ENCODE measurements at regions not wholly inside any gene's neighbourhood (a gene's known extent, or its start where the extent isn't known, plus 50 kb on each side); places are given as distances from the start of the nearest gene placed in this dataset.

GRCh38 chr12:103100257-103100831, 142.9 kb downstream of the ASCL1 start:
- Histone ChIP-seq H3K9me3 (ENCODE audit: insufficient read depth, low read depth, low read length) (no peaks in the 10 kb centered on the region), H3K27me3 (ENCODE audit: insufficient read depth, low read length) (no peaks in the 10 kb centered on the region), H3K36me3 (ENCODE audit: insufficient read depth, low read depth, low read length) (no peaks in the 10 kb centered on the region), H3K4me1 (ENCODE audit: insufficient read depth, low read length) (no peaks in the 10 kb centered on the region), H3K9ac (ENCODE audit: low read depth, low read length) (no peak overlapping the region), H3K27ac (ENCODE audit: low read length) (no peak overlapping the region), H3K4me3 (ENCODE audit: low read length) (no peak overlapping the region)

- Histone ChIP-seq H3K27ac (ENCODE audit: low read length) (no peak overlapping the region), H3K9me3 (ENCODE audit: insufficient read depth, low read depth, low read length) (no peaks in the 10 kb centered on the region), H3K4me3 (ENCODE audit: low read length) (no peak overlapping the region), H3K27me3 (ENCODE audit: insufficient read depth, low read length) (no peaks in the 10 kb centered on the region), H3K9ac (ENCODE audit: low read depth, low read length) (no peak overlapping the region), H3K4me1 (ENCODE audit: insufficient read depth, low read length) (no peaks in the 10 kb centered on the region), H3K36me3 (ENCODE audit: insufficient read depth, low read depth, low read length) (no peaks in the 10 kb centered on the region)
These were observed 144.8 kb downstream of the ASCL1 start for GRCh38 chr12:103102225-103102744.

GRCh38 chr12:103105971-103106597, 148.6 kb downstream of the ASCL1 start:
- Histone ChIP-seq H3K4me1 (ENCODE audit: insufficient read depth, low read length) (no peaks in the 10 kb centered on the region), H3K9me3 (ENCODE audit: insufficient read depth, low read depth, low read length) (no peaks in the 10 kb centered on the region), H3K27ac (ENCODE audit: low read length) (no peak overlapping the region), H3K36me3 (ENCODE audit: insufficient read depth, low read depth, low read length) (no peaks in the 10 kb centered on the region), H3K27me3 (ENCODE audit: insufficient read depth, low read length) (no peaks in the 10 kb centered on the region), H3K4me3 (ENCODE audit: low read length) (no peak overlapping the region), H3K9ac (ENCODE audit: low read depth, low read length) (no peak overlapping the region)

- no peaks in the 10 kb centered on the region for H3K9me3 ChIP-seq (ENCODE audit: insufficient read depth, low read depth, low read length)
- H3K36me3 ChIP-seq (ENCODE audit: insufficient read depth, low read depth, low read length) = no peaks in the 10 kb centered on the region
- H3K4me1 ChIP-seq (ENCODE audit: insufficient read depth, low read length) = no peaks in the 10 kb centered on the region
- no peaks in the 10 kb centered on the region for H3K27me3 ChIP-seq (ENCODE audit: insufficient read depth, low read length)
- no peak overlapping the region for H3K4me3 ChIP-seq (ENCODE audit: low read length)
- H3K9ac ChIP-seq (ENCODE audit: low read depth, low read length) = no peak overlapping the region
- H3K27ac ChIP-seq (ENCODE audit: low read length) = no peak overlapping the region
These were observed 152.4 kb downstream of the ASCL1 start for GRCh38 chr12:103109861-103110260.

- Histone ChIP-seq H3K4me3 (ENCODE audit: low read length) (no peak overlapping the region), H3K4me1 (ENCODE audit: insufficient read depth, low read length) (no peaks in the 10 kb centered on the region), H3K27me3 (ENCODE audit: insufficient read depth, low read length) (no peaks in the 10 kb centered on the region), H3K27ac (ENCODE audit: low read length) (no peak overlapping the region), H3K36me3 (ENCODE audit: insufficient read depth, low read depth, low read length) (no peaks in the 10 kb centered on the region), H3K9ac (ENCODE audit: low read depth, low read length) (no peak overlapping the region), H3K9me3 (ENCODE audit: insufficient read depth, low read depth, low read length) (no peaks in the 10 kb centered on the region)
These were observed 157.0 kb downstream of the ASCL1 start for GRCh38 chr12:103114296-103115055.

GRCh38 chr12:103128862-103129501, 171.5 kb downstream of the ASCL1 start:
- H3K4me3 ChIP-seq (ENCODE audit: low read length) = no peak overlapping the region
- H3K36me3 ChIP-seq (ENCODE audit: insufficient read depth, low read depth, low read length) = no peaks in the 10 kb centered on the region
- H3K9ac ChIP-seq (ENCODE audit: low read depth, low read length) = no peak overlapping the region
- no peaks in the 10 kb centered on the region for H3K27me3 ChIP-seq (ENCODE audit: insufficient read depth, low read length)
- H3K4me1 ChIP-seq (ENCODE audit: insufficient read depth, low read length) = no peaks in the 10 kb centered on the region
- no peak overlapping the region for H3K27ac ChIP-seq (ENCODE audit: low read length)
- no peaks in the 10 kb centered on the region for H3K9me3 ChIP-seq (ENCODE audit: insufficient read depth, low read depth, low read length)

- Histone ChIP-seq H3K9me3 (ENCODE audit: insufficient read depth, low read depth, low read length) (no peaks in the 10 kb centered on the region), H3K27ac (ENCODE audit: low read length) (no peak overlapping the region), H3K27me3 (ENCODE audit: insufficient read depth, low read length) (no peaks in the 10 kb centered on the region), H3K4me1 (ENCODE audit: insufficient read depth, low read length) (no peaks in the 10 kb centered on the region), H3K4me3 (ENCODE audit: low read length) (no peak overlapping the region), H3K36me3 (ENCODE audit: insufficient read depth, low read depth, low read length) (no peaks in the 10 kb centered on the region), H3K9ac (ENCODE audit: low read depth, low read length) (no peak overlapping the region)
These were observed 173.1 kb downstream of the ASCL1 start for GRCh38 chr12:103130564-103130963.

GRCh38 chr12:103138538-103138937, 181.1 kb downstream of the ASCL1 start:
- Histone ChIP-seq H3K4me3 (ENCODE audit: low read length) (no peak overlapping the region), H3K4me1 (ENCODE audit: insufficient read depth, low read length) (no peaks in the 10 kb centered on the region), H3K27ac (ENCODE audit: low read length) (no peak overlapping the region), H3K27me3 (ENCODE audit: insufficient read depth, low read length) (no peaks in the 10 kb centered on the region), H3K36me3 (ENCODE audit: insufficient read depth, low read depth, low read length) (no peaks in the 10 kb centered on the region), H3K9me3 (ENCODE audit: insufficient read depth, low read depth, low read length) (no peaks in the 10 kb centered on the region), H3K9ac (ENCODE audit: low read depth, low read length) (no peak overlapping the region)

GRCh38 chr12:103139876-103140275, 182.4 kb downstream of the ASCL1 start:
- H3K9ac ChIP-seq (ENCODE audit: low read depth, low read length) = no peak overlapping the region
- no peaks in the 10 kb centered on the region for H3K27me3 ChIP-seq (ENCODE audit: insufficient read depth, low read length)
- H3K9me3 ChIP-seq (ENCODE audit: insufficient read depth, low read depth, low read length) = no peaks in the 10 kb centered on the region
- H3K4me1 ChIP-seq (ENCODE audit: insufficient read depth, low read length) = no peaks in the 10 kb centered on the region
- no peaks in the 10 kb centered on the region for H3K36me3 ChIP-seq (ENCODE audit: insufficient read depth, low read depth, low read length)
- H3K27ac ChIP-seq (ENCODE audit: low read length) = no peak overlapping the region
- no peak overlapping the region for H3K4me3 ChIP-seq (ENCODE audit: low read length)

- H3K4me3 ChIP-seq (ENCODE audit: low read length) = no peak overlapping the region
These were observed 182.8 kb downstream of the ASCL1 start for GRCh38 chr12:103140286-103140685.

GRCh38 chr12:103144278-103144677, 186.8 kb downstream of the ASCL1 start:
- no peaks in the 10 kb centered on the region for H3K36me3 ChIP-seq (ENCODE audit: insufficient read depth, low read depth, low read length)
- H3K9ac ChIP-seq (ENCODE audit: low read depth, low read length) = no peak overlapping the region
- H3K4me1 ChIP-seq (ENCODE audit: insufficient read depth, low read length) = no peaks in the 10 kb centered on the region
- no peak overlapping the region for H3K27ac ChIP-seq (ENCODE audit: low read length)
- H3K9me3 ChIP-seq (ENCODE audit: insufficient read depth, low read depth, low read length) = no peaks in the 10 kb centered on the region
- H3K4me3 ChIP-seq (ENCODE audit: low read length) = no peak overlapping the region
- H3K27me3 ChIP-seq (ENCODE audit: insufficient read depth, low read length) = no peaks in the 10 kb centered on the region

More at GRCh38 chr12:103140286-103140685, 182.8 kb downstream of the ASCL1 start:
- no peaks in the 10 kb centered on the region for H3K9me3 ChIP-seq (ENCODE audit: insufficient read depth, low read depth, low read length)
- no peak overlapping the region for H3K27ac ChIP-seq (ENCODE audit: low read length)
- no peaks in the 10 kb centered on the region for H3K36me3 ChIP-seq (ENCODE audit: insufficient read depth, low read depth, low read length)
- no peak overlapping the region for H3K9ac ChIP-seq (ENCODE audit: low read depth, low read length)
- no peaks in the 10 kb centered on the region for H3K4me1 ChIP-seq (ENCODE audit: insufficient read depth, low read length)
- H3K27me3 ChIP-seq (ENCODE audit: insufficient read depth, low read length) = no peaks in the 10 kb centered on the region
